Fibroblast of lung (primary cell): ENCODE measurements at regions not wholly inside any gene's neighbourhood (a gene's known extent, or its start where the extent isn't known, plus 50 kb on each side); places are given as distances from the start of the nearest gene placed in this dataset.

Source experiments
- EZH2 ChIP-seq: IDR thresholded peaks from 2 replicates; pipeline ENCODE4 v1.5.1; 2012; ENCODE audit warnings: low read length, control low read depth, mild to moderate bottlenecking; ENCODE audit errors: missing control alignments
- TF ChIP-seq, protein P1 (sequence below), 2 donors: IDR thresholded peaks in 1 of 2; conservative IDR thresholded peaks in 1 of 2; 1 replicate in 1 of 2; 2 replicates in 1 of 2; pipeline ENCODE4 v1.5.1; 2011 to 2012; ENCODE audit warnings: low read length in 2 of 2, control low read depth in 1 of 2, inconsistent platforms in 1 of 2, low read depth in 1 of 2, mild to moderate bottlenecking in 1 of 2

GRCh38 chrY:19392876-19393275 lies 351.6 kb downstream of the KDM5D start:
- TF ChIP-seq, protein P1, sequence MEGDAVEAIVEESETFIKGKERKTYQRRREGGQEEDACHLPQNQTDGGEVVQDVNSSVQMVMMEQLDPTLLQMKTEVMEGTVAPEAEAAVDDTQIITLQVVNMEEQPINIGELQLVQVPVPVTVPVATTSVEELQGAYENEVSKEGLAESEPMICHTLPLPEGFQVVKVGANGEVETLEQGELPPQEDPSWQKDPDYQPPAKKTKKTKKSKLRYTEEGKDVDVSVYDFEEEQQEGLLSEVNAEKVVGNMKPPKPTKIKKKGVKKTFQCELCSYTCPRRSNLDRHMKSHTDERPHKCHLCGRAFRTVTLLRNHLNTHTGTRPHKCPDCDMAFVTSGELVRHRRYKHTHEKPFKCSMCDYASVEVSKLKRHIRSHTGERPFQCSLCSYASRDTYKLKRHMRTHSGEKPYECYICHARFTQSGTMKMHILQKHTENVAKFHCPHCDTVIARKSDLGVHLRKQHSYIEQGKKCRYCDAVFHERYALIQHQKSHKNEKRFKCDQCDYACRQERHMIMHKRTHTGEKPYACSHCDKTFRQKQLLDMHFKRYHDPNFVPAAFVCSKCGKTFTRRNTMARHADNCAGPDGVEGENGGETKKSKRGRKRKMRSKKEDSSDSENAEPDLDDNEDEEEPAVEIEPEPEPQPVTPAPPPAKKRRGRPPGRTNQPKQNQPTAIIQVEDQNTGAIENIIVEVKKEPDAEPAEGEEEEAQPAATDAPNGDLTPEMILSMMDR (conservative IDR thresholded peaks at IDR 0.05 in 1 of 2, IDR thresholded peaks at IDR 0.05 in 1 of 2; ENCODE audit: low read depth in 1 of 2, low read length in 2 of 2), result no peak
- no peak for TF ChIP-seq EZH2
